Upper lobe of left lung (tissue), 4 donors: ENCODE measurements at regions not wholly inside any gene's neighbourhood (a gene's known extent, or its start where the extent isn't known, plus 50 kb on each side); places are given as distances from the start of the nearest gene placed in this dataset.

Source experiments
- CTCF ChIP-seq, 6 experiments: fragments of 450-650 bp in 4 of 6; fragments of 200-600 bp in 2 of 6; sonication (generic) in 2 of 6; IDR thresholded peaks; one replicate each; pipeline ENCODE4 v1.5.1; 2016 to 2019; ENCODE audit warnings: antibody characterized with exemption in 6 of 6
- POLR2A ChIP-seq, 4 donors: fragments of 450-650 bp; IDR thresholded peaks; one replicate each; pipeline ENCODE4 v1.5.1; 2016 to 2017; ENCODE audit warnings: antibody characterized with exemption in 4 of 4, mild to moderate bottlenecking in 2 of 4
- POLR2AphosphoS5 ChIP-seq, 2 donors: sonication (generic); formaldehyde crosslinking; IDR thresholded peaks; one replicate each; pipeline ENCODE4 v1.5.1; 2017; ENCODE audit warnings: antibody characterized with exemption in 2 of 2

GRCh38 chr20:51154708-51155690 lies 132.1 kb upstream of the KCNG1 start:
- TF ChIP-seq CTCF (IDR thresholded peaks at IDR 0.05) (no peak), POLR2A (IDR thresholded peaks at IDR 0.05) (no peak), POLR2AphosphoS5 (IDR thresholded peaks at IDR 0.05) (no peak)
